Endothelial cell (in vitro differentiated cells): ENCODE measurements at regions not wholly inside any gene's neighbourhood (a gene's known extent, or its start where the extent isn't known, plus 50 kb on each side); places are given as distances from the start of the nearest gene placed in this dataset.

Experiments
- DNase-seq: peaks from one replicate; pipeline ENCODE4 v3.0.0; 2021; ENCODE audit warnings: low spot score
- H3K27ac Mint-ChIP-seq: one replicate; pipeline ENCODE4 v1.8.0; 2021; ENCODE audit warnings: mixed read lengths, inconsistent platforms; ENCODE audit not compliant: unreplicated experiment
- H3K27me3 Mint-ChIP-seq: one replicate; pipeline ENCODE4 v1.8.0; 2021; ENCODE audit warnings: mild to moderate bottlenecking, moderate library complexity, mixed read lengths, inconsistent platforms; ENCODE audit not compliant: unreplicated experiment
- H3K36me3 Mint-ChIP-seq: one replicate; pipeline ENCODE4 v1.8.0; 2021; ENCODE audit warnings: mild to moderate bottlenecking, low read depth, mixed read lengths, inconsistent platforms; ENCODE audit not compliant: unreplicated experiment
- H3K4me1 Mint-ChIP-seq: one replicate; pipeline ENCODE4 v1.8.0; 2021; ENCODE audit warnings: mild to moderate bottlenecking, mixed read lengths, inconsistent platforms; ENCODE audit not compliant: unreplicated experiment
- H3K4me3 Mint-ChIP-seq: one replicate; pipeline ENCODE4 v1.8.0; 2021; ENCODE audit warnings: mild to moderate bottlenecking, mixed read lengths, inconsistent platforms; ENCODE audit not compliant: unreplicated experiment
- H3K9me3 Mint-ChIP-seq: one replicate; pipeline ENCODE4 v1.8.0; 2021; ENCODE audit warnings: mixed read lengths, inconsistent platforms; ENCODE audit not compliant: unreplicated experiment
- CTCF ChIP-seq: fragments of 200-600 bp; sonication (generic); IDR thresholded peaks from one replicate; pipeline ENCODE4 v1.5.0; 2021; ENCODE audit warnings: antibody characterized with exemption; ENCODE audit not compliant: unreplicated experiment

- H3K27ac Mint-ChIP-seq = no peak overlapping the region
- H3K9me3 Mint-ChIP-seq = no peaks in the 10 kb centered on the region
- H3K27me3 Mint-ChIP-seq = no peaks in the 10 kb centered on the region
- no peaks in the 10 kb centered on the region for H3K36me3 Mint-ChIP-seq
- no peak overlapping the region for H3K4me3 Mint-ChIP-seq
- DNase-seq = no peak
- H3K4me1 Mint-ChIP-seq = no peaks in the 10 kb centered on the region
- TF ChIP-seq CTCF = no peak
These were observed 455.8 kb downstream of the SETBP1 start for GRCh38 chr18:45136381-45137086.

GRCh38 chr18:45137087-45137419 is 456.4 kb downstream of the SETBP1 start:
- Mint-ChIP-seq H3K9me3 (no peaks in the 10 kb centered on the region), H3K27ac (no peak overlapping the region), H3K4me1 (no peaks in the 10 kb centered on the region), H3K36me3 (no peaks in the 10 kb centered on the region), H3K4me3 (no peak overlapping the region), H3K27me3 (no peaks in the 10 kb centered on the region)
- no peak for DNase-seq
- TF ChIP-seq CTCF = no peak

- H3K4me3 Mint-ChIP-seq = no peak overlapping the region
- no peaks in the 10 kb centered on the region for H3K9me3 Mint-ChIP-seq
- H3K27me3 Mint-ChIP-seq = no peaks in the 10 kb centered on the region
- no peak for TF ChIP-seq CTCF
- no peak for DNase-seq
- H3K4me1 Mint-ChIP-seq = no peaks in the 10 kb centered on the region
- no peak overlapping the region for H3K27ac Mint-ChIP-seq
- H3K36me3 Mint-ChIP-seq = no peaks in the 10 kb centered on the region
These were observed 458.8 kb downstream of the SETBP1 start for GRCh38 chr18:45139478-45139877.

- Mint-ChIP-seq H3K27me3 (no peaks in the 10 kb centered on the region), H3K36me3 (no peaks in the 10 kb centered on the region), H3K27ac (no peak overlapping the region), H3K4me1 (no peaks in the 10 kb centered on the region), H3K4me3 (no peak overlapping the region), H3K9me3 (no peaks in the 10 kb centered on the region)
- no peak for TF ChIP-seq CTCF
- no peak for DNase-seq
These were observed 462.2 kb downstream of the SETBP1 start for GRCh38 chr18:45142868-45143267.

GRCh38 chr18:45149712-45150111 is 465.6 kb upstream of the SLC14A2 start:
- Mint-ChIP-seq H3K36me3 (no peaks in the 10 kb centered on the region), H3K4me3 (no peak overlapping the region), H3K27me3 (no peaks in the 10 kb centered on the region), H3K27ac (no peak overlapping the region), H3K9me3 (no peaks in the 10 kb centered on the region), H3K4me1 (no peaks in the 10 kb centered on the region)
- TF ChIP-seq CTCF = no peak
- no peak for DNase-seq
